ENCODE measurements at regions not wholly inside any gene's neighbourhood (a gene's known extent, or its start where the extent isn't known, plus 50 kb on each side); places are given as distances from the start of the nearest gene placed in this dataset.

GRCh38 chr13:64051278-64051677 lies 2635.6 kb upstream of the PCDH20 start:
- no peak for TF ChIP-seq CTCF (IDR thresholded peaks at IDR 0.05)

- no peak for TF ChIP-seq CTCF (IDR thresholded peaks at IDR 0.05)
Measured at GRCh38 chr13:64041296-64041695, 2625.6 kb upstream of the PCDH20 start.

- no peak for TF ChIP-seq CTCF (IDR thresholded peaks at IDR 0.05)
Measured at GRCh38 chr13:64033921-64034320, 2618.3 kb upstream of the PCDH20 start.

GRCh38 chr13:64029343-64030093 lies 2613.9 kb upstream of the PCDH20 start:
- TF ChIP-seq CTCF (IDR thresholded peaks at IDR 0.05): no peak

GRCh38 chr13:64028551-64028950 lies 2612.9 kb upstream of the PCDH20 start:
- TF ChIP-seq CTCF (IDR thresholded peaks at IDR 0.05): no peak

GRCh38 chr13:64020126-64020525 lies 2604.5 kb upstream of the PCDH20 start:
- no peak for TF ChIP-seq CTCF (IDR thresholded peaks at IDR 0.05)

GRCh38 chr13:64007339-64007738 lies 2591.7 kb upstream of the PCDH20 start:
- TF ChIP-seq CTCF (IDR thresholded peaks at IDR 0.05): no peak

- no peak for TF ChIP-seq CTCF (IDR thresholded peaks at IDR 0.05)
Measured at GRCh38 chr13:64000321-64000720, 2584.7 kb upstream of the PCDH20 start.

All from LNCAP (cell line).